GM12873 (cell line): ENCODE measurements at regions not wholly inside any gene's neighbourhood (a gene's known extent, or its start where the extent isn't known, plus 50 kb on each side); places are given as distances from the start of the nearest gene placed in this dataset.

Source experiments
- CTCF ChIP-seq: IDR thresholded peaks from 2 replicates; pipeline ENCODE4 v1.5.1; 2012; ENCODE audit warnings: low read depth, mild to moderate bottlenecking, moderate library complexity, low read length, control low read depth; ENCODE audit not compliant: insufficient read depth; ENCODE audit errors: missing control alignments

GRCh38 chr3:22731901-22732300, 471.2 kb upstream of the UBE2E2 start:
- TF ChIP-seq CTCF, result no peak

- TF ChIP-seq CTCF, result no peak
Observed at GRCh38 chr3:22732641-22733040, 470.5 kb upstream of the UBE2E2 start.

- TF ChIP-seq CTCF, result no peak
Observed at GRCh38 chr3:22734207-22734606, 468.9 kb upstream of the UBE2E2 start.

- no peak for TF ChIP-seq CTCF
Observed at GRCh38 chr3:22734756-22735155, 468.4 kb upstream of the UBE2E2 start.

GRCh38 chr3:22735373-22735772, 467.8 kb upstream of the UBE2E2 start:
- TF ChIP-seq CTCF, result no peak

GRCh38 chr3:22745321-22745720, 457.8 kb upstream of the UBE2E2 start:
- no peak for TF ChIP-seq CTCF

GRCh38 chr3:22746221-22746620, 456.9 kb upstream of the UBE2E2 start:
- TF ChIP-seq CTCF, result no peak
